Ishikawa (cell line): ENCODE measurements at regions not wholly inside any gene's neighbourhood (a gene's known extent, or its start where the extent isn't known, plus 50 kb on each side); places are given as distances from the start of the nearest gene placed in this dataset.

Experiments used
- CEBPB ChIP-seq: IDR thresholded peaks from 2 replicates; pipeline ENCODE4 v1.6.1; 2012
- CREB1 ChIP-seq: IDR thresholded peaks from 2 replicates; pipeline ENCODE4 v1.6.1; 2012; ENCODE audit warnings: low read depth
- EGR1 ChIP-seq: IDR thresholded peaks from 2 replicates; pipeline ENCODE4 v1.6.1; 2012
- EP300 ChIP-seq: IDR thresholded peaks from 2 replicates; pipeline ENCODE4 v1.6.1; 2012; ENCODE audit warnings: borderline replicate concordance
- FOXM1 ChIP-seq: IDR thresholded peaks from 2 replicates; pipeline ENCODE4 v1.6.1; 2012; ENCODE audit warnings: low read depth, borderline replicate concordance
- NFIC ChIP-seq: IDR thresholded peaks from 2 replicates; pipeline ENCODE4 v1.6.1; 2012
- RAD21 ChIP-seq: IDR thresholded peaks from 2 replicates; pipeline ENCODE4 v1.6.1; 2012; ENCODE audit warnings: low read depth
- TAF1 ChIP-seq: IDR thresholded peaks from 2 replicates; pipeline ENCODE4 v1.6.1; 2012; ENCODE audit warnings: low read depth, mild to moderate bottlenecking
- TCF12 ChIP-seq: IDR thresholded peaks from 2 replicates; pipeline ENCODE4 v1.6.1; 2012; ENCODE audit warnings: low read depth
- TEAD4 ChIP-seq: IDR thresholded peaks from 2 replicates; pipeline ENCODE4 v1.6.1; 2012
- YY1 ChIP-seq: IDR thresholded peaks from 2 replicates; pipeline ENCODE4 v1.6.1; 2012; ENCODE audit warnings: low read depth
- ZBTB7A ChIP-seq: IDR thresholded peaks from 2 replicates; pipeline ENCODE4 v1.6.1; 2012; ENCODE audit warnings: low read depth
- TF ChIP-seq, protein P1 (sequence below): IDR thresholded peaks from 2 replicates; pipeline ENCODE4 v1.6.1; 2012; ENCODE audit warnings: low read depth, mild to moderate bottlenecking
- TF ChIP-seq, protein P2 (sequence below): IDR thresholded peaks from 2 replicates; pipeline ENCODE4 v1.6.1; 2012
- TF ChIP-seq, protein P3 (sequence below): IDR thresholded peaks from 2 replicates; pipeline ENCODE4 v1.6.1; 2012

DNA sequence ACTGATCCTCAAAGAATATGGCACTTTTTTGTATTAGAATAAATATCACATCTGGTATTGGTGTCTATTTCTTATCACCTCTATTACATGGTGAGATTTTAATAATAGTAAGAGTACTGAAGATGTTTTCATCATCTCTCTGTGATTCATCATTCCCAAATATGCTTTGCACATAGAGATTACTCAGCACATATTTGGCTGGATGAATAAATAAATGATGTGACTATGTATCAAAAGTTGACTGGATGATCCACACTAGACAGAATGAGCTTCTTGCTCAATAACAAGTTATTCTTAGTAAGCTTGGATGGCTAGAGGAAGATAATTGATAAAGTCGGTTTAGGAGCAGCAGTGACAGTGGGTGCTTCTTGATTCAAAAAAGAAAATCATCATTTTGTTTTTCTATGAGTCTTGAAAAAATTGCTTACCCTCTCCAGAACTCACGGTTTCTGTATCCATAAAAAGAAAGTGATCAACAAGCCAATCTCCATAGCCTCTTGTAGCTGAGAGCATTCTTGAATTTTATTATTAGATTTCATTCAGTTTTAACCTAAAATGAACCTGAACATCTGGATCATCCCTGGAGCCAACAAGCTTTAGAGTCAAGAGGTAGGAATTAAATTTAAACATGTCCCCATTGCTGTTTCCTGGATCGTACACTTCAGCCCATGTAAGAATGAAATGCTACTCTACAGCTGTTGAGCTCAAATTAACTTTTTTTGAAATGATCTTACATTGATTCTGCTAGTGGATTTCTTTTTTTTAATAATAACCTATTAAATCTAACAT lies 104.8 kb upstream of the OSTN start:
- TF ChIP-seq, protein P1, sequence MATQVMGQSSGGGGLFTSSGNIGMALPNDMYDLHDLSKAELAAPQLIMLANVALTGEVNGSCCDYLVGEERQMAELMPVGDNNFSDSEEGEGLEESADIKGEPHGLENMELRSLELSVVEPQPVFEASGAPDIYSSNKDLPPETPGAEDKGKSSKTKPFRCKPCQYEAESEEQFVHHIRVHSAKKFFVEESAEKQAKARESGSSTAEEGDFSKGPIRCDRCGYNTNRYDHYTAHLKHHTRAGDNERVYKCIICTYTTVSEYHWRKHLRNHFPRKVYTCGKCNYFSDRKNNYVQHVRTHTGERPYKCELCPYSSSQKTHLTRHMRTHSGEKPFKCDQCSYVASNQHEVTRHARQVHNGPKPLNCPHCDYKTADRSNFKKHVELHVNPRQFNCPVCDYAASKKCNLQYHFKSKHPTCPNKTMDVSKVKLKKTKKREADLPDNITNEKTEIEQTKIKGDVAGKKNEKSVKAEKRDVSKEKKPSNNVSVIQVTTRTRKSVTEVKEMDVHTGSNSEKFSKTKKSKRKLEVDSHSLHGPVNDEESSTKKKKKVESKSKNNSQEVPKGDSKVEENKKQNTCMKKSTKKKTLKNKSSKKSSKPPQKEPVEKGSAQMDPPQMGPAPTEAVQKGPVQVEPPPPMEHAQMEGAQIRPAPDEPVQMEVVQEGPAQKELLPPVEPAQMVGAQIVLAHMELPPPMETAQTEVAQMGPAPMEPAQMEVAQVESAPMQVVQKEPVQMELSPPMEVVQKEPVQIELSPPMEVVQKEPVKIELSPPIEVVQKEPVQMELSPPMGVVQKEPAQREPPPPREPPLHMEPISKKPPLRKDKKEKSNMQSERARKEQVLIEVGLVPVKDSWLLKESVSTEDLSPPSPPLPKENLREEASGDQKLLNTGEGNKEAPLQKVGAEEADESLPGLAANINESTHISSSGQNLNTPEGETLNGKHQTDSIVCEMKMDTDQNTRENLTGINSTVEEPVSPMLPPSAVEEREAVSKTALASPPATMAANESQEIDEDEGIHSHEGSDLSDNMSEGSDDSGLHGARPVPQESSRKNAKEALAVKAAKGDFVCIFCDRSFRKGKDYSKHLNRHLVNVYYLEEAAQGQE = no peak
- TF ChIP-seq TEAD4 (no peak), ZBTB7A (no peak), NFIC (no peak), RAD21 (no peak), CEBPB (no peak), EGR1 (no peak), TCF12 (no peak), FOXM1 (no peak), YY1 (no peak), CREB1 (no peak), TAF1 (no peak), EP300 (no peak)
- TF ChIP-seq, protein P2, sequence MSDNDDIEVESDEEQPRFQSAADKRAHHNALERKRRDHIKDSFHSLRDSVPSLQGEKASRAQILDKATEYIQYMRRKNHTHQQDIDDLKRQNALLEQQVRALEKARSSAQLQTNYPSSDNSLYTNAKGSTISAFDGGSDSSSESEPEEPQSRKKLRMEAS = no peak
- TF ChIP-seq, protein P3, sequence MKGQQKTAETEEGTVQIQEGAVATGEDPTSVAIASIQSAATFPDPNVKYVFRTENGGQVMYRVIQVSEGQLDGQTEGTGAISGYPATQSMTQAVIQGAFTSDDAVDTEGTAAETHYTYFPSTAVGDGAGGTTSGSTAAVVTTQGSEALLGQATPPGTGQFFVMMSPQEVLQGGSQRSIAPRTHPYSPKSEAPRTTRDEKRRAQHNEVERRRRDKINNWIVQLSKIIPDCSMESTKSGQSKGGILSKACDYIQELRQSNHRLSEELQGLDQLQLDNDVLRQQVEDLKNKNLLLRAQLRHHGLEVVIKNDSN = no peak

DNA sequence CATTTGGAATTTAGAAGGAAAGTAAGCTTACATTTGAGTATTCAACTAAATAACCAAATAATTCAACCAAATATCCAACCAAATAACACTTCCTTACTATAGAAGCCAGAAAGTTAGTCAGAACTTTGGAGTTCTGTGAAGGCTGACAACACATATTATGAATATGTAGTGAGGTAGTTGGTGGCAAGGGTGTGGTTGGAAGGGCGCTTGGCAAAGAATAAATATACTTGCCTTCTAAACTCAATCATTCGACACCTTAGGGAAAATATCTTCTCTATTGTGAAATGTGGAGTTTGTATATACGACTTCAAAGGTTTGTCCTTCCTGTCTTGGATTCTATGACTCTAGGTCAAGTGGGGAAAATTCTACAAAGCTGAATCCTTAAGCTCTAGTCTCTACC lies 111.7 kb upstream of the OSTN start:
- TF ChIP-seq RAD21 (no peak), TEAD4 (no peak), NFIC (no peak), FOXM1 (no peak), EGR1 (no peak), EP300 (no peak), CEBPB (no peak)
- TF ChIP-seq, protein P3 = no peak

DNA sequence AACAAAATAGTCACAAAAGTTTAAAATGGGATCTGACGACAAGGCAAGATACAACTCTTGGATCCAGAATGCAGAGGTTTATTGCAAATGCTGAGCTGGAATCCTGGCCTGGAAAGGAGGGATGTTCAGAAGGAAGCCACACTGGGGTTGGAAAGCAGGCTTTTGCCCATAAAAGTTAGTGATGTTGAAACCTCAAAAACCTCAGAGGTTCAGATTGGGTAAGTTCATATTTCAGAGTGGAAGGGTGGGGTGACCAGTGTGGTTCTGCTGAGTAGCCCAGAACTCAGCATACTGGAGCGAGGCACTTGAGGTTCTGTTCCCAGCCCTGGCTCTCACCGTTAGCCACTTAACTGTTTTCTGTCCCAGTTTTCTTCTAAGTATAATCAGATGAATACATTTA lies 114.0 kb upstream of the OSTN start:
- TF ChIP-seq TCF12 (no peak), EGR1 (no peak), FOXM1 (no peak), TAF1 (no peak), YY1 (no peak), CEBPB (no peak), ZBTB7A (no peak), CREB1 (no peak), NFIC (no peak), TEAD4 (no peak), EP300 (no peak), RAD21 (no peak)
- TF ChIP-seq, protein P1 = no peak
- TF ChIP-seq, protein P2 = no peak
- TF ChIP-seq, protein P3 = no peak

DNA sequence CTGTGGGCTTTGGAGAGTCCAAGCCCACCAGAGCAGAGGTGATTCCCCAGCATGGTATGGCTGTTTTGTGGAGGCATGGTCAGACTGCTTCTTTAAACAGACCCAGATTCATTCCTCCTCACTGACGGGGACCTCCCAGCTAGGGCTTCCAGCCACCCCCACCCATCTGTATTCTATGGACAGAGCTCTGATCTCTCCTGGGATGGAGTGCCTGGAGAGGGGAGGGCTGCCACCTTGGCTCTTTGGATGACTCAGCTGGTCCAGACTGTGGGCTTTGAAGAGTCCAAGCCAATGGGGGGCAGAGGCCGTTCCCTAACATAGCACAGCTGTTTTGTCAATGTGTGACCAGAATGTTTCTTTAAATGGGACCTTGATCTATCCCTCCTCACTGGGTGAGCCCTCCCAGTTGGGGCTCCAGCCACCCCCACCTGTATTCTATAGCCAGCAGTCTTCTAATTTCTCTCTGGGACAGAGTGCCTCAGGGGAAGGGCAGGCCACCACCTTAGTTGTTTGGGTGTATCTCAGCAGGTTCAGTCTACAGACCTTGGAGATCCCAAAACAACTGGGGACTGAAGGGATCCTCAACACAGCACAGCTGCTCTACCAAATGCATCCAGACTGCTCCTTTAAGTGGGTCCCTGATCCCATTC lies 122.0 kb upstream of the OSTN start:
- TF ChIP-seq YY1 = no peak
- no peak for TF ChIP-seq CEBPB
- TF ChIP-seq CREB1 = no peak
- TF ChIP-seq, protein P1 = no peak
- TF ChIP-seq TCF12 = no peak
- no peak for TF ChIP-seq EP300
- TF ChIP-seq, protein P3 = no peak
- TF ChIP-seq RAD21 = no peak
- no peak for TF ChIP-seq NFIC
- TF ChIP-seq FOXM1 = no peak
- TF ChIP-seq, protein P2 = no peak
- no peak for TF ChIP-seq TEAD4
- TF ChIP-seq ZBTB7A = no peak
